ENCODE measurements at regions not wholly inside any gene's neighbourhood (a gene's known extent, or its start where the extent isn't known, plus 50 kb on each side); places are given as distances from the start of the nearest gene placed in this dataset.

- TF ChIP-seq EP300 (IDR thresholded peaks at IDR 0.05) = peak; percentile 94
- TF ChIP-seq POLR2A (IDR thresholded peaks at IDR 0.05) = no peak
- peak in 1 of 5 donors; percentile 34 for DNase-seq
- intact Hi-C loops (cut with DNase I) = no loop called here
- H3K27ac ChIP-seq = no peak overlapping the region
- H3K4me1 ChIP-seq (ENCODE audit: insufficient read depth) = peaks cover 1% of the 10 kb centered on the region
- H3K36me3 ChIP-seq = no peaks in the 10 kb centered on the region
- H3K4me3 ChIP-seq = no peak overlapping the region
- no peaks in the 10 kb centered on the region for H3K27me3 ChIP-seq
- 71 to 72% (median 71%) methylated on average over 8 of the region's 8 CpGs for WGBS, 3 donors
- H3K9me3 ChIP-seq = no peaks in the 10 kb centered on the region
Observed at GRCh38 chr3:188077160-188077799, 76.7 kb upstream of the LPP start.

- intact Hi-C loops (cut with DNase I) = no loop called here
- Histone ChIP-seq H3K27ac (no peak overlapping the region), H3K4me1 (ENCODE audit: insufficient read depth) (peaks cover 1% of the 10 kb centered on the region), H3K27me3 (no peaks in the 10 kb centered on the region), H3K9me3 (no peaks in the 10 kb centered on the region), H3K4me3 (no peak overlapping the region), H3K36me3 (no peaks in the 10 kb centered on the region)
- TF ChIP-seq CTCF (IDR thresholded peaks at IDR 0.05) (no peak), POLR2A (IDR thresholded peaks at IDR 0.05) (no peak), EP300 (IDR thresholded peaks at IDR 0.05) (no peak)
- WGBS, 3 donors = 94 to 96% (median 95%) methylated on average over 2 of the region's 2 CpGs
- DNase-seq = no peak
Observed at GRCh38 chr3:188080091-188080490, 73.9 kb upstream of the LPP start.

GRCh38 chr3:188082031-188082430 is 71.9 kb upstream of the LPP start:
- 44 to 47% (median 46%) methylated on average over 2 of the region's 2 CpGs for WGBS, 3 donors
- no peak for DNase-seq
- Histone ChIP-seq H3K27ac (no peak overlapping the region), H3K27me3 (no peaks in the 10 kb centered on the region), H3K36me3 (no peaks in the 10 kb centered on the region), H3K4me3 (no peak overlapping the region), H3K4me1 (ENCODE audit: insufficient read depth) (no peaks in the 10 kb centered on the region), H3K9me3 (no peaks in the 10 kb centered on the region)
- no peak for TF ChIP-seq EP300 (IDR thresholded peaks at IDR 0.05)
- no peak for TF ChIP-seq POLR2A (IDR thresholded peaks at IDR 0.05)
- TF ChIP-seq CTCF (IDR thresholded peaks at IDR 0.05) = no peak
- intact Hi-C loops (cut with DNase I) = no loop called here

- 53 to 68% (median 61%) methylated on average over 1 of the region's 1 CpG for WGBS, 3 donors
- Histone ChIP-seq H3K36me3 (no peaks in the 10 kb centered on the region), H3K27ac (no peak overlapping the region), H3K9me3 (no peaks in the 10 kb centered on the region), H3K4me1 (ENCODE audit: insufficient read depth) (no peaks in the 10 kb centered on the region), H3K4me3 (no peak overlapping the region), H3K27me3 (no peaks in the 10 kb centered on the region)
- no peak for DNase-seq
- intact Hi-C loops (cut with DNase I) = no loop called here
- TF ChIP-seq EP300 (IDR thresholded peaks at IDR 0.05) (no peak), CTCF (IDR thresholded peaks at IDR 0.05) (no peak)
Observed at GRCh38 chr3:188082450-188082849, 71.5 kb upstream of the LPP start.

GRCh38 chr3:188083011-188083410 is 70.9 kb upstream of the LPP start:
- no peak for DNase-seq
- H3K27me3 ChIP-seq = no peaks in the 10 kb centered on the region
- no peak overlapping the region for H3K4me3 ChIP-seq
- H3K9me3 ChIP-seq = no peaks in the 10 kb centered on the region
- H3K36me3 ChIP-seq = no peaks in the 10 kb centered on the region
- no peak overlapping the region for H3K27ac ChIP-seq
- intact Hi-C loops (cut with DNase I) = no loop called here
- H3K4me1 ChIP-seq (ENCODE audit: insufficient read depth) = no peaks in the 10 kb centered on the region
- 87 to 100% (median 88%) methylated on average over 1 of the region's 1 CpG for WGBS, 3 donors
- no peak for TF ChIP-seq EP300 (IDR thresholded peaks at IDR 0.05)
- no peak for TF ChIP-seq CTCF (IDR thresholded peaks at IDR 0.05)
